WI38 (cell line): ENCODE measurements at regions not wholly inside any gene's neighbourhood (a gene's known extent, or its start where the extent isn't known, plus 50 kb on each side); places are given as distances from the start of the nearest gene placed in this dataset.

Source experiments
- H3K4me3 ChIP-seq: 2 replicates; pipeline ENCODE4 v1.5.1; 2011; ENCODE audit warnings: low read depth, mild to moderate bottlenecking, control low read depth, low read length
- TF ChIP-seq, protein P1 (sequence below): IDR thresholded peaks from 2 replicates; pipeline ENCODE4 v1.5.1; 2012; ENCODE audit warnings: low read depth, mild to moderate bottlenecking, control low read depth, low read length

DNA sequence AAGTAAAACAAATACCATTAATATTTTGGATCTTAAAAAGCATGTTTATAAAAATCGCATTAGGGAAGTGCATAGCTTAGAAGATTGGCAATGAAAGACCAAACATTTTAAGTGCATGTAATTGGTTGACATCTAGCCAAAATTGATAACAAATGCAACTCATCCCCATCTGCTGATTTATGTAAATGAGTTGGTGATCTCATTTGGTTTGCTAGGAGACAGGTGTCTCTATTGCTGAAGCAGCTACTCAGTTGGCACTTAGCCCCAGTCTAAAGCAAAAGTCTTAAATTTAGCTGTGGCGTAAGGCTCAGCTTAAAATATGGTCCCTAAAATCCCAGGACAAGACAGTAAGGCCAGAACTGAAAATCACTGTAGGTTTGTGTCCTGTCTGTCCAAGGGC lies 113.5 kb upstream of the CHL1 start:
- H3K4me3 ChIP-seq: no peak overlapping the region
- TF ChIP-seq, protein P1, sequence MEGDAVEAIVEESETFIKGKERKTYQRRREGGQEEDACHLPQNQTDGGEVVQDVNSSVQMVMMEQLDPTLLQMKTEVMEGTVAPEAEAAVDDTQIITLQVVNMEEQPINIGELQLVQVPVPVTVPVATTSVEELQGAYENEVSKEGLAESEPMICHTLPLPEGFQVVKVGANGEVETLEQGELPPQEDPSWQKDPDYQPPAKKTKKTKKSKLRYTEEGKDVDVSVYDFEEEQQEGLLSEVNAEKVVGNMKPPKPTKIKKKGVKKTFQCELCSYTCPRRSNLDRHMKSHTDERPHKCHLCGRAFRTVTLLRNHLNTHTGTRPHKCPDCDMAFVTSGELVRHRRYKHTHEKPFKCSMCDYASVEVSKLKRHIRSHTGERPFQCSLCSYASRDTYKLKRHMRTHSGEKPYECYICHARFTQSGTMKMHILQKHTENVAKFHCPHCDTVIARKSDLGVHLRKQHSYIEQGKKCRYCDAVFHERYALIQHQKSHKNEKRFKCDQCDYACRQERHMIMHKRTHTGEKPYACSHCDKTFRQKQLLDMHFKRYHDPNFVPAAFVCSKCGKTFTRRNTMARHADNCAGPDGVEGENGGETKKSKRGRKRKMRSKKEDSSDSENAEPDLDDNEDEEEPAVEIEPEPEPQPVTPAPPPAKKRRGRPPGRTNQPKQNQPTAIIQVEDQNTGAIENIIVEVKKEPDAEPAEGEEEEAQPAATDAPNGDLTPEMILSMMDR: no peak

- H3K4me3 ChIP-seq: no peak overlapping the region
- TF ChIP-seq, protein P1: no peak
These were observed 111.4 kb upstream of the CHL1 start for GRCh38 chr3:85180-85579.

DNA sequence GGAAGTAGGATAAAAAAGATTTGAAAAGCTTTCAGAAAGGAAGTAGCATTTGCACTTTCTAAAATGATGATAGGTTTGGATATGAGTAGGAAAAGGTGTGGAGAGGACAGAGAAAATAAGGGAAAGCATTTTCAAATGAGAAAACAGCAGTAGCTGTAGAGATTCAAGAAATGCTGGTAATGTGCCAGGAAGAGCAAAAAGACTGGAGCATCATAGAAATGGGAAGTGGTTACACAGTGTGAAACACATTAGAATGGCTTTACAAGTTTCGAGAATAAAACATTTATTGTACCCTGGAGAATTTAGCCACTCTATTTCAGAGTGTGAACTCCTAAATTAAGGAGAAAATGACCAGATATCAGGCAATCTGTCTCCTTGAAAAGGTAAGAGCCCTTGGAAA lies 108.3 kb upstream of the CHL1 start:
- TF ChIP-seq, protein P1: no peak
- H3K4me3 ChIP-seq: no peak overlapping the region

GRCh38 chr3:93746-94145 lies 102.8 kb upstream of the CHL1 start:
- TF ChIP-seq, protein P1: no peak

GRCh38 chr3:96259-96658 lies 100.3 kb upstream of the CHL1 start:
- no peak overlapping the region for H3K4me3 ChIP-seq
- TF ChIP-seq, protein P1: no peak

More at GRCh38 chr3:93746-94145, 102.8 kb upstream of the CHL1 start:
- H3K4me3 ChIP-seq: no peak overlapping the region

DNA sequence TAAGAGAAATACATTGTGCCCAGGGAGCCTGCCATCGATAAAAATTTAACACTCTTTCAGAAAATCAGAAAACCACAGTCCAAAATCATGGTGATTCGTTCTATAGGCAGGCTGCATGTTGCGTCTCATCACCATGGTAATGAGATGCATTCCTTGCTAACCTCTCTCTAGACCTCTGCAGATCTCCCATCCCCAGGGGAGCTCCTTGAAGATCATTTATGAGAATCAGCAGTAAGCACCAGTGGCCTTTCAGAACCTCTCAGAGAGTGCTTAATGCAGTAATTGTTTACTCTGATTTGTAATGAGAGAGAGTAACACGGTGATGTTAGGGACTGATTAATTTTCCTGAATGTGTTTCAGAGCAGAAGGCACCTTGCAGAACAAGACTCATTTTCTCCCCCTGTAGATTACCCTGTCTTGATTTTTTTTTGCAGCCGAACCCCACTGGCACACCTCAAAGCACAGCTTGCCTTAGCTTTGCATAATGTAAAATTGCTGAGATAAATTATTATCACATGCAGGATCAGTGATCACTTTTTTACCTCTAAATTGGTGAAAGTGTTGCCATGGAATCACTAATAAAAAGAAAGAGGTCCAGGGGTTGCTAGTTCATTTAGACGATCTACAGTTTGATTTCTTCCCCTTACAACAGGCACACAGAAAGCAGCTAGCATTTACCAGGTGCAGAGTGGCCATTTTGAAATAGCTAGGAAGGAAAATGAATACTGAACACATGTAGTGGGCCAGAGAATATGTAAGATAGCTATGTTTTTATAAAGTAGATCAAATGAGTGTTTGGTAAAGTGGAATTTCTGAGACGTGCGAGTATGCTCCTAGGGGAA lies 98.9 kb upstream of the CHL1 start:
- TF ChIP-seq, protein P1: no peak
- H3K4me3 ChIP-seq: no peak overlapping the region

DNA sequence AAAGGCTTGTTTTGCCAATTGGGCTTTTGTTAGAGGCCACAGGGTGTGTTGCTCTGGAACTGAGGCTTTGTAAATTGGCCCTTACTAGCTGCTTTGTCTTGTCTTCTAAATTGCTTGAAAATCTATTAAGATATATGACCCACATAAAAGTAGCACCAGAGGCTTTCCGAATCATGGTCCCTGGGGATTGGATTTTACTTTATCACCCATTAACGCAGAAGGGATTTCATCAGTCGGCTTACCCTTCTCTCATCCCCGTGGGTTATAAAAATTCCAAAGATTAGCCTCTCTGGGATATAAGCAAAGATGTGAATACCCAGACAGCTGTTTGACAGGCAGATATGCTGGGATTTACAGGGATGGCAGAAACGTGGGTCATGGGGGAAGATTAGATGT lies 98.3 kb upstream of the CHL1 start:
- no peak overlapping the region for H3K4me3 ChIP-seq
- TF ChIP-seq, protein P1: no peak
